Prostate gland (tissue), 2 donors: ENCODE measurements at regions not wholly inside any gene's neighbourhood (a gene's known extent, or its start where the extent isn't known, plus 50 kb on each side); places are given as distances from the start of the nearest gene placed in this dataset.

Source experiments
- CTCF ChIP-seq, 4 experiments: fragments of 200-600 bp in 2 of 4; fragments of 450-650 bp in 2 of 4; sonication (generic) in 2 of 4; IDR thresholded peaks; 1 replicate in 3 of 4; 2 replicates in 1 of 4; pipeline ENCODE4 v1.5.1; 2016 to 2019; ENCODE audit warnings: antibody characterized with exemption in 4 of 4, mild to moderate bottlenecking in 2 of 4, moderate library complexity in 2 of 4
- POLR2AphosphoS5 ChIP-seq: sonication (generic); formaldehyde crosslinking; IDR thresholded peaks from one replicate; pipeline ENCODE4 v1.6.1; 2017; ENCODE audit warnings: antibody characterized with exemption

- no peak for TF ChIP-seq CTCF (IDR thresholded peaks at IDR 0.05)
- TF ChIP-seq POLR2AphosphoS5 = no peak
Measured at GRCh38 chr21:31555741-31556191, 103.7 kb upstream of the SOD1 start.
